ENCODE measurements at regions not wholly inside any gene's neighbourhood (a gene's known extent, or its start where the extent isn't known, plus 50 kb on each side); places are given as distances from the start of the nearest gene placed in this dataset.

DNA sequence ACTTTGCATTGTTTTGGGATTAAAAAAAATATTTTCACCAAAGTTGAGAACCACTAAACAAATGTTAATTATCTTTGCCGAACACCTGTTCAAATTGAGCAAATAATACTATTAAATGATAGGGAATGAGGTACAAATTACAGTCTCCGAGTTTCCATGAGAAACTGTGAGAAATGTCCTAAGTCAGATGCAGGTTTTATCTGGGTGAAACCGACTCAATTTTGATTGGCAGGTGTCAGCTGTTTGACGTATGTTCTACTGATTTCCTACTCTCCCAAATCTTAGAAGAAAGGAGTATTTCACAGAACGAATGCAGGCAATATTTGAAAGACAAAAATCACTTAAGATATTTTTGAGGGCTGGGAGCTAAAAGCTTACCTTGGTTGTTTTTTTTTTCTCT is 622.0 kb upstream of the GOT2 start:
- Histone ChIP-seq H3K36me3 (no peaks in the 10 kb centered on the region), H3K4me1 (no peaks in the 10 kb centered on the region), H3K4me3 (no peak overlapping the region), H3K27me3 (no peaks in the 10 kb centered on the region), H3K27ac (no peak overlapping the region), H3K9me3 (no peaks in the 10 kb centered on the region)
- no peak for DNase-seq (ENCODE audit: low spot score in 2 of 2)
- TF ChIP-seq, protein P1, sequence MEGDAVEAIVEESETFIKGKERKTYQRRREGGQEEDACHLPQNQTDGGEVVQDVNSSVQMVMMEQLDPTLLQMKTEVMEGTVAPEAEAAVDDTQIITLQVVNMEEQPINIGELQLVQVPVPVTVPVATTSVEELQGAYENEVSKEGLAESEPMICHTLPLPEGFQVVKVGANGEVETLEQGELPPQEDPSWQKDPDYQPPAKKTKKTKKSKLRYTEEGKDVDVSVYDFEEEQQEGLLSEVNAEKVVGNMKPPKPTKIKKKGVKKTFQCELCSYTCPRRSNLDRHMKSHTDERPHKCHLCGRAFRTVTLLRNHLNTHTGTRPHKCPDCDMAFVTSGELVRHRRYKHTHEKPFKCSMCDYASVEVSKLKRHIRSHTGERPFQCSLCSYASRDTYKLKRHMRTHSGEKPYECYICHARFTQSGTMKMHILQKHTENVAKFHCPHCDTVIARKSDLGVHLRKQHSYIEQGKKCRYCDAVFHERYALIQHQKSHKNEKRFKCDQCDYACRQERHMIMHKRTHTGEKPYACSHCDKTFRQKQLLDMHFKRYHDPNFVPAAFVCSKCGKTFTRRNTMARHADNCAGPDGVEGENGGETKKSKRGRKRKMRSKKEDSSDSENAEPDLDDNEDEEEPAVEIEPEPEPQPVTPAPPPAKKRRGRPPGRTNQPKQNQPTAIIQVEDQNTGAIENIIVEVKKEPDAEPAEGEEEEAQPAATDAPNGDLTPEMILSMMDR (IDR thresholded peaks at IDR 0.05): no peak
- intact Hi-C loops (cut with DNase I): no loop called here

DNA sequence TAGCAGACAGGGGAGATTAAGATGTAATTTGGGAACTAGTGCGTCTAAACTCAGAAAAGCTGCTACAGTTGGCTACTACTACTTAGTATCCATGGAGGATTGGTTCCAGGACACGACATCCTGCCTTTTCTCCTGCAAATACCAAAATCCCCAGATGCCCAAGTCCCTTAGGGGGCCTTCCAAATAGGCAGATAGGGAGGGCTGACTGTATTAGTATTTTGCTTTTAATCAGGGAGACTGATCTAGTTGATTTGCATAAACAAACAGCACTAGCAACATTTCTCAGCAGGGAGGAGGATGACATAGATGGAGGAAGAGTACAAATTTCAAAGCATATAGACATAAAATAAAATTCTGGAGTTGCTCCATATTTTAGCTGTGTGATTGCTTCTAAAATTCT is 621.6 kb upstream of the GOT2 start:
- no peak for DNase-seq (ENCODE audit: low spot score in 2 of 2)
- H3K27ac ChIP-seq: no peak overlapping the region
- H3K9me3 ChIP-seq: no peaks in the 10 kb centered on the region
- no peak overlapping the region for H3K4me3 ChIP-seq
- TF ChIP-seq, protein P1 (IDR thresholded peaks at IDR 0.05): no peak
- no peaks in the 10 kb centered on the region for H3K27me3 ChIP-seq
- H3K4me1 ChIP-seq: no peaks in the 10 kb centered on the region
- no peaks in the 10 kb centered on the region for H3K36me3 ChIP-seq
- intact Hi-C loops (cut with DNase I): no loop called here

DNA sequence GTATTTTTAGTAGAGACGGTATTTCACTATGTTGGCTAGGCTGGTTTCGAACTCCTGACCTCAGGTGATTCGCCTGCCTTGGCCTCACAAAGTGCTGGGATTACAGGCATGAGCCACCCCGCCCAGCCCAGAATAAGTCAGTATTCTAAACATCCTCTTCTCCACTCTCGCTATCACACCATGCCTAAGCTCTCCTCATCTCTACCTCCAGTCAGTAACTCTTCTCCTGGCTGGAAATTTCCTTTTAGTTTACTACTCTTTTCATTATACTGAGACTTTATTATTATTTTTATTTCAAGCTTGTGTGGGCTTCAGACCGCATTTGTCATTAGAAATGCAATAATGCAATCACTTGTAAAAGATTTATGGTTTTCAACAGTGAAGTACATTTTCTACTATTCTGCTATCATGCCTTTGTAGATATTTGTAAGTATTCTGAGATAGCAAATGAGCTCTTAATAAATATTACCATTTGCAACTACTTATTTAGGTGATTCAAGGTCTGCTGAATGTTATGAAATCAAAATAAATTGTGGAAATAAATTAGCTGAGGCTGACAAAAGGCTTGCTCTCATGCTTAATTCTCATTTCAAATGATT is 617.3 kb upstream of the GOT2 start:
- intact Hi-C loops (cut with DNase I): no loop called here
- no peak for DNase-seq (ENCODE audit: low spot score in 2 of 2)
- H3K27me3 ChIP-seq: no peaks in the 10 kb centered on the region
- no peak overlapping the region for H3K27ac ChIP-seq
- no peaks in the 10 kb centered on the region for H3K4me1 ChIP-seq
- TF ChIP-seq, protein P1 (IDR thresholded peaks at IDR 0.05): no peak
- H3K36me3 ChIP-seq: no peaks in the 10 kb centered on the region
- no peaks in the 10 kb centered on the region for H3K9me3 ChIP-seq
- H3K4me3 ChIP-seq: no peak overlapping the region

DNA sequence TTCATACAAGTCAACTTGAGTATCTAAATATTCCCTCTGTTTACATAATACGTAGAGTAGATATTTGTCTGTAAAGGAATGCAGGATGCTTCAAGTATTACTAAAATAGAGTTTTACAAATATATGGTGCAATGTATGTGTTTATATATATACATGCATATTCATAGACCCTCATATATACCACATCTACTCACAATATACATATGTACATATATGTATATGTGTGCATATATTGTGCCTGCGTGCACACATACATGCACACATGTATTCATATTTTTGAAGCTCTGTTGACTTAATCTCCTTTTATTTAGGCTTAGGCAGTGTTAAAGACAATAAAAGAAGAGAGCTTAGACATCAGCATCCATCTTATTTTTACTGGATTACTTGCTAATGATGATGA is 616.6 kb upstream of the GOT2 start:
- no peak overlapping the region for H3K4me3 ChIP-seq
- no peaks in the 10 kb centered on the region for H3K9me3 ChIP-seq
- H3K27ac ChIP-seq: no peak overlapping the region
- no peaks in the 10 kb centered on the region for H3K27me3 ChIP-seq
- H3K4me1 ChIP-seq: no peaks in the 10 kb centered on the region
- H3K36me3 ChIP-seq: no peaks in the 10 kb centered on the region
- DNase-seq (ENCODE audit: low spot score in 2 of 2): no peak
- TF ChIP-seq, protein P1 (IDR thresholded peaks at IDR 0.05): no peak
- intact Hi-C loops (cut with DNase I): no loop called here

DNA sequence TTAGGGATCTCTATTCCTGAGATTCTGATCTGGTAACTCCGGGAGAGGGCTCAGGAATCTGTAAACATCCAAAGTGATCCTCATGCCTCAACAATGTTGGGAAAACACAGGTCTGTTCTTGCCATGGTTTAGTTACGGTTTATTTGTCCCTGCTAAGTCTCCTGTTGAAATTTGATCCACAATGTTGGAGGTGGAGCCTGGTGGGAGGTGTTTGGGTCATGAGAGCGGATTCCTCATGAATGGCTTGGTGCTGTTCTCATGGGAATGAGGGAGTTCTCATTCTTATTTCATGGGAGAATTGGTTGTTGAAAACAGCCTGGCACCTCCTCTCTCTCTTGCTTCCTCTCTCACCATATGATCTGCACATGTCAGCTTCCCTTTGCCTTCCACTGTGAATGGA is 608.6 kb upstream of the GOT2 start:
- TF ChIP-seq, protein P1 (IDR thresholded peaks at IDR 0.05): no peak
- Histone ChIP-seq H3K4me3 (no peak overlapping the region), H3K36me3 (no peaks in the 10 kb centered on the region), H3K27ac (no peak overlapping the region), H3K9me3 (no peaks in the 10 kb centered on the region), H3K4me1 (no peaks in the 10 kb centered on the region), H3K27me3 (no peaks in the 10 kb centered on the region)
- intact Hi-C loops (cut with DNase I): no loop called here
- no peak for DNase-seq (ENCODE audit: low spot score in 2 of 2)

DNA sequence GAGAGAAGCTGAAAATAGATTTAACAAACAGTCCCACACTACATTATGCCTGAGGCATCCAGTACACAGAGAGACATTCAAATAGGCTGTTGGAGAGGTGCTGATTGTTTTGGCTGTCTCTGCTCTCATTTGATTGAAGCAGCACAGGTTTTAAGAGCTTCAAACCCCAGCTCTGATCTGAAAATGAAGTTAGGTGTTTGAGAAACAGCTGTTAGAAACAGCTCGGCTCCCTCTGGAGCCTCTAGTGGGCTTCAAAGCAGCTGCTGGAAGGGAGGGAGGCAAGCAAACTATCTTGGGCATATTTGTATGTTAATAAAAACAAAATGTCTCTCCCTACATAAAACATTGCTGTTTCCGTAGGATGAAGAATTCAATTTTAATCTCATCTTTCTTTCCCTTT is 607.3 kb upstream of the GOT2 start:
- TF ChIP-seq, protein P1 (IDR thresholded peaks at IDR 0.05): no peak
- no peaks in the 10 kb centered on the region for H3K36me3 ChIP-seq
- DNase-seq (ENCODE audit: low spot score in 2 of 2): no peak
- H3K27ac ChIP-seq: no peak overlapping the region
- H3K4me1 ChIP-seq: no peaks in the 10 kb centered on the region
- no peaks in the 10 kb centered on the region for H3K9me3 ChIP-seq
- intact Hi-C loops (cut with DNase I): no loop called here
- no peak overlapping the region for H3K4me3 ChIP-seq
- H3K27me3 ChIP-seq: no peaks in the 10 kb centered on the region
